SK-N-SH treated with all-trans-retinoic acid at 6 μM for 48 hours (cell line): ENCODE measurements at regions not wholly inside any gene's neighbourhood (a gene's known extent, or its start where the extent isn't known, plus 50 kb on each side); places are given as distances from the start of the nearest gene placed in this dataset.
"Not testable (repeated sequence)": the region's sequence is repeated elsewhere in the genome, so short reads cannot be mapped to it uniquely, and the experiment has no call there.

ENCODE experiments used
- ATAC-seq: fragments of 200-7000 bp; cut with Tn5 transposase; 3 replicates; pipeline ENCODE4 v1.9.1; 2020; ENCODE audit warnings: mild to moderate bottlenecking, moderate library complexity
- ISL1 ChIP-seq: fragments of 250-450 bp; sonication (Bioruptor Pico); IDR thresholded peaks from 2 replicates; pipeline ENCODE4 v2.1.2; 2022; ENCODE audit warnings: mild to moderate bottlenecking, moderate library complexity

- ATAC-seq = not testable (repeated sequence)
Measured at GRCh38 chr7:35152059-35152458, 101.8 kb downstream of the TBX20 start.

DNA sequence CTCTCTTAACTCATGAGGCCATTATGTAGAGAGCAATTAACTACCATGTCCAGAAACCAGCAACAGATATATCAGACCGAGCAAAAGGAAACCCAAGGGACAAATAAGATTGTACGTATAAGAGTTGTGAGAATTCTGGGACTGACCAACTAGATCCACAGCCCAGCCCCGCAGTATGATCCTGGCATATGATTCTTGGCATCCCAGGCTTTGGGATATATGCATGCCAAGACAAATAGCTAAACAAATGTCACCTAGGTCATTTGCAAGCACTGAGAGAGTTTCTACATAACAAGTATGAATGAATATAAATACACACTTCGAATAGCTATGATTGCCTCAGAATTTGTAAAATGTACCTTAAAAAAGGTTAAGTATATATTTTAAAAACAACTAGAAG is 105.9 kb downstream of the TBX20 start:
- not testable (repeated sequence) for ATAC-seq

DNA sequence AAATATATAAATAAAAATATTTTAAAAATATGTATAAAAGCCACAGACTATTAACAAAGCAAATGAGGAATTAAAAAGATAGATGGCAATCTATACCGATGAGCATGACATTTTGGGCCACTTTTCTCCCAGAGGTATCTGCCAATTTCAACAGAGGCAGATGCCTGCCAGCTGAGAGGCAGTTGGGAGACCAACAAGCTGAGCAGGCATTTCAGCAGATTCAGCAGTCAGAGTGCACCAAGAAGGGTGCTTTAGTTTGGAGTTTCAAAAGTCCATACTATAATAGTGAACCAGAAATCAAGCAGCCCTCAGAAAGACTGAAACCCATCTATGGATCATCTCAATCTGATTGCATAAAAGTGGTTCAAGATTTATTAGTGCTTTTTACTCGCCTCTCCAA is 104.8 kb upstream of the DPY19L1 start:
- ATAC-seq = not testable (repeated sequence)

GRCh38 chr7:35139281-35139680 is 102.0 kb upstream of the DPY19L1 start:
- ATAC-seq = peak; percentile 92

DNA sequence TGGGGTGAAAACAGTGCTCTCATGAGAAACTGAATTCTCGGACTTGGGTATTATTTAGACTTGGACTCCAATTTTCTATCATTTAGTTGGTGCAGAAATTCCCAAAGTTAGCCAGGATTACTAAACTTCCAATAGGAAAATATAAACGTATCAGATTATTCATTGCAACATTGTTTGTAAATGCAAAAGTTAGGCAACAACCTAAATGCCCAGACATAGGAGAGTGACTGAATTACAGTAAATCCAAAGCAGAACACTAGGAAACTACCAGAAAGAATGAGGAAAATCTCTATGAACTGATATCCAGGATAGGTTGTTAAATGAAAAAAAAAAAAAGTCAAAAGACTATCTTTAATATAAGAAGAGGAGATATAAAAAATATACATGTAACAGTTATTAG is 96.2 kb upstream of the DPY19L1 start:
- ATAC-seq = not testable (repeated sequence)

DNA sequence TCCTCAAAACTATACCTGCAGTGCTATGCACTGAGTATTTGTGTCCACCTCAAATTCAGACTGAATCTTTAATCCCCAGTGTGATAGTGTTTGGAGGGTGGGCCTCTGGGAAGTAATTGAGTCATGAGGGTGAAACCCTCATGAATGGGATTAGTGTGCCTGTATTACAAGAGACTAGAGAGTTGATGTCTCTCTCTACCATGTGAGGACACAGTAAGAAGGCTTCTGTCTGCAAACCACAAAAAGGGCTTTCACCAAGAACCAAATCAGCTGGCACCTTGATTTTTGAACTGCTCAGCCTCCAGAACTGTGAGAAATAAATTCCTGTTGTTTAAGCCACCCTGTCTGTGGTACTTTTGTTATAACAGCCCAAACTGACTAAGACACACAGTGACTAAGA is 95.7 kb upstream of the DPY19L1 start:
- not testable (repeated sequence) for ATAC-seq

GRCh38 chr7:35128662-35129061 is 91.4 kb upstream of the DPY19L1 start:
- ATAC-seq = not testable (repeated sequence)

DNA sequence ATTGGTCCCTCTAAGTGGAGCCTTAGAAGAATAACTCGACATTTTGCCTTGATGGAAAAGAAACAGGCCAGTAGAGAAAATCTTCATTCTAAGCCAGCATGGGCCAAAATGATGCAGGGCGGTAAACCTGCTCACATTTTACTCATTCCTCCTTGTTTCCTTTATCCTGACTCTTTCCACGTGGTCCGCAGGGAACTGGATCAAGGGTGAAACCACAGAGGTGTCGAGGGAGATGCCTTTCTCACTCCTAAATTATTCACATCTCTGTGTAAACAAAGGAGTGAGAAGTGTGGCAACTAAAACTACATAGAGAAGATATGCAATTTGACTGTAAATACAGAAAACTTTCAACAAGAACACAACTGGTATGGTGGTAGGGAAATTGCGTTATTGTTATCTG is 81.2 kb upstream of the DPY19L1 start:
- not testable (repeated sequence) for ATAC-seq

DNA sequence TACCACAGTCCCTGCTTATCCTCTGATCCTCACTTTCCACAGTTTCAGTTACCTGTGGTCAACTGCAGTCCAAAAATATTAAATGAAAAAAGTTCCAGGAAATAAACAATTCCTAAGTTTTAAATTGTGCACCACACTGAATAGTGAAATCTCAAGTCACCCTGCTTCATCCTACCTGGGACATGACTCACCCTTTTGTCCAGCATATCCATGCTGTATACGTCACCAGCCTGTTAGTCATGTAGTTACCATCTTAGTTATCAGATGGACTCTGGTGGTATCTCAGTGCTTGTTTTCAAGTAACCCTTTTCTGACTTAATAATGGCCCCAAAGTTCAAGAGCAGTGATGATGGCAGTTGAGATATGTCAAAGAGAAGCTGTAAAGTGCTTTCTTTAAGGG is 69.4 kb upstream of the DPY19L1 start:
- peak; percentile 34 for TF ChIP-seq ISL1 (CRISPR knock-in tag)
- peak; percentile 93 for ATAC-seq

DNA sequence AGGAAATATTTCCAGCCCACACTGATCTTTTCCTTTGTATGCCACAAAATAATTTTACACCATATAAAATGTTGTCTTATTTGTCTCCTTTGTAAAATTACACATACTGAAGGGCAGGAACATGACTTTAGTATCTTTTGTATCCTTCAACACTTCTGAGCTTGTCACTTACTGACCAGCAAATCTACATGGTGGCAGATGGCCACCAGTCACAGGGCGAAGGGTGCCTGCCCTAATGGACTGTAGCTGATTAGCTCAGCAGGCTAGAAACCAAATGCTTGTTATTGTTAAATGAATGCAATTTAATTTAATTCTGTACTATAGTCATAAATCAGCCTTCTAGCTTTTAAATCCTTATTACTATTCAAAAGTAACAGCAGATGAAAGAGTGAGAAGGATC is 68.2 kb upstream of the DPY19L1 start:
- ATAC-seq = not testable (repeated sequence)

GRCh38 chr7:35102845-35103244 is 65.6 kb upstream of the DPY19L1 start:
- ATAC-seq = not testable (repeated sequence)

DNA sequence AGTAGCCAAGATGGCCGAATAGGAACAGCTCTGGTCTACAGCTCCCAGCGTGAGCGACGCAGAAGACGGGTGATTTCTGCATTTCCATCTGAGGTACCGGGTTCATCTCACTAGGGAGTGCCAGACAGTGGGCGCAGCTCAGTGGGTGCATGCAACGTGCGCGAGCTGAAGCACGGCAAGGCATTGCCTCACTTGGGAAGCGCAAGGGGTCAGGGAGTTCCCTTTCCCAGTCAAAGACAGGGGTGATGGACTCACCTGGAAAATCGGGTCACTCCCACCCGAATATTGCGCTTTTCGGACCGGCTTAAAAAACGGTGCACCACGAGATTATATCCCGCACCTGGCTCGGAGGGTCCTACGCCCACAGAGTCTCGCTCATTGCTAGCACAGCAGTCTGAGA is 55.7 kb upstream of the DPY19L1 start:
- not testable (repeated sequence) for ATAC-seq
